Parathyroid adenoma (tissue), 2 donors: ENCODE measurements at regions not wholly inside any gene's neighbourhood (a gene's known extent, or its start where the extent isn't known, plus 50 kb on each side); places are given as distances from the start of the nearest gene placed in this dataset.
A peak's percentile ranks its signal among the peaks of the same experiment; 100 is the strongest.

ENCODE experiments used
- H2AFZ ChIP-seq: fragments of 300-600 bp; sonication (generic); one replicate; pipeline ENCODE4 v1.7.0; 2017; ENCODE audit warnings: antibody characterized with exemption, mild to moderate bottlenecking
- H3K27ac ChIP-seq: fragments of 300-600 bp; sonication (generic); one replicate; pipeline ENCODE4 v1.7.0; 2017
- H3K27me3 ChIP-seq: fragments of 300-600 bp; sonication (generic); one replicate; pipeline ENCODE4 v1.7.0; 2017; ENCODE audit warnings: low read length; ENCODE audit not compliant: control insufficient read depth, insufficient read depth
- H3K36me3 ChIP-seq: fragments of 300-600 bp; sonication (generic); one replicate; pipeline ENCODE4 v1.7.0; 2017; ENCODE audit warnings: low read length; ENCODE audit not compliant: control insufficient read depth, insufficient read depth
- H3K4me1 ChIP-seq: fragments of 300-600 bp; sonication (generic); one replicate; pipeline ENCODE4 v1.7.0; 2017; ENCODE audit warnings: control low read depth
- H3K4me2 ChIP-seq: fragments of 300-600 bp; sonication (generic); one replicate; pipeline ENCODE4 v1.7.0; 2017; ENCODE audit warnings: low read length
- H3K4me3 ChIP-seq: fragments of 300-600 bp; sonication (generic); one replicate; pipeline ENCODE4 v1.7.0; 2017; ENCODE audit warnings: low read depth, low read length
- H3K79me2 ChIP-seq: fragments of 300-600 bp; sonication (generic); one replicate; pipeline ENCODE4 v1.7.0; 2017; ENCODE audit warnings: control low read depth
- H3K9ac ChIP-seq: fragments of 300-600 bp; sonication (generic); one replicate; pipeline ENCODE4 v1.7.0; 2017; ENCODE audit warnings: mild to moderate bottlenecking
- H3K9me3 ChIP-seq: fragments of 300-600 bp; sonication (generic); one replicate; pipeline ENCODE4 v1.7.0; 2017; ENCODE audit warnings: low read length; ENCODE audit not compliant: control insufficient read depth
- CTCF ChIP-seq: fragments of 300-600 bp; sonication (generic); IDR thresholded peaks from one replicate; pipeline ENCODE4 v1.7.0; 2017; ENCODE audit warnings: antibody characterized with exemption, mild to moderate bottlenecking
- donor health status: primary hyperparathyroidism.

GRCh38 chr2:122433123-122433754, 677.8 kb downstream of the TSN start:
- no peak overlapping the region for H3K4me2 ChIP-seq
- no peak for TF ChIP-seq CTCF
- no peaks in the 10 kb centered on the region for H3K36me3 ChIP-seq
- no peaks in the 10 kb centered on the region for H3K79me2 ChIP-seq
- no peak overlapping the region for H2AFZ ChIP-seq
- H3K9ac ChIP-seq: no peak overlapping the region
- no peak overlapping the region for H3K27ac ChIP-seq
- no peak overlapping the region for H3K4me3 ChIP-seq
- no peaks in the 10 kb centered on the region for H3K4me1 ChIP-seq
- no peaks in the 10 kb centered on the region for H3K9me3 ChIP-seq
- no peaks in the 10 kb centered on the region for H3K27me3 ChIP-seq

GRCh38 chr2:122445003-122445402, 689.6 kb downstream of the TSN start:
- no peak for TF ChIP-seq CTCF
- H3K36me3 ChIP-seq: no peaks in the 10 kb centered on the region
- H3K4me3 ChIP-seq: no peak overlapping the region
- H3K27ac ChIP-seq: no peak overlapping the region
- H3K4me2 ChIP-seq: no peak overlapping the region
- no peak overlapping the region for H2AFZ ChIP-seq
- H3K9ac ChIP-seq: no peak overlapping the region
- H3K79me2 ChIP-seq: no peaks in the 10 kb centered on the region
- H3K9me3 ChIP-seq: no peaks in the 10 kb centered on the region
- H3K4me1 ChIP-seq: no peaks in the 10 kb centered on the region
- H3K27me3 ChIP-seq: no peaks in the 10 kb centered on the region

GRCh38 chr2:122446761-122447160, 691.3 kb downstream of the TSN start:
- Histone ChIP-seq H3K27ac (no peak overlapping the region), H3K27me3 (no peaks in the 10 kb centered on the region), H3K4me1 (no peaks in the 10 kb centered on the region), H3K9ac (no peak overlapping the region), H3K4me3 (no peak overlapping the region), H3K9me3 (no peaks in the 10 kb centered on the region), H3K79me2 (no peaks in the 10 kb centered on the region), H2AFZ (no peak overlapping the region), H3K36me3 (no peaks in the 10 kb centered on the region), H3K4me2 (no peak overlapping the region)
- TF ChIP-seq CTCF: no peak

GRCh38 chr2:122447237-122447636, 691.8 kb downstream of the TSN start:
- Histone ChIP-seq H3K79me2 (no peaks in the 10 kb centered on the region), H3K9me3 (no peaks in the 10 kb centered on the region), H2AFZ (no peak overlapping the region), H3K36me3 (no peaks in the 10 kb centered on the region), H3K4me2 (no peak overlapping the region), H3K27ac (no peak overlapping the region), H3K4me1 (no peaks in the 10 kb centered on the region), H3K27me3 (no peaks in the 10 kb centered on the region), H3K4me3 (no peak overlapping the region), H3K9ac (no peak overlapping the region)
- no peak for TF ChIP-seq CTCF

- Histone ChIP-seq H3K27ac (no peak overlapping the region), H3K9me3 (no peaks in the 10 kb centered on the region), H3K4me1 (no peaks in the 10 kb centered on the region), H2AFZ (no peak overlapping the region), H3K4me3 (no peak overlapping the region), H3K27me3 (no peaks in the 10 kb centered on the region), H3K9ac (no peak overlapping the region), H3K4me2 (no peak overlapping the region), H3K36me3 (no peaks in the 10 kb centered on the region), H3K79me2 (no peaks in the 10 kb centered on the region)
- peak; percentile 52 for TF ChIP-seq CTCF
These were observed 695.6 kb downstream of the TSN start for GRCh38 chr2:122451040-122451439.
